HepG2 (cell line): ENCODE measurements at regions not wholly inside any gene's neighbourhood (a gene's known extent, or its start where the extent isn't known, plus 50 kb on each side); places are given as distances from the start of the nearest gene placed in this dataset.
A peak's percentile ranks its signal among the peaks of the same experiment; 100 is the strongest.

Experiments
- GLI4 ChIP-seq: sonication (generic); formaldehyde crosslinking; IDR thresholded peaks from 2 replicates; pipeline ENCODE4 v1.5.1; 2020; ENCODE audit warnings: missing genetic modification reagents, mild to moderate bottlenecking, moderate library complexity, borderline replicate concordance
- RAD21 ChIP-seq: fragments of 450-650 bp; formaldehyde crosslinking; IDR thresholded peaks from 2 replicates; pipeline ENCODE4 v1.5.0; 2020; ENCODE audit warnings: mild to moderate bottlenecking
- SNAPC2 ChIP-seq: sonication (generic); formaldehyde crosslinking; IDR thresholded peaks from 2 replicates; pipeline ENCODE4 v1.8.1; 2022; ENCODE audit warnings: mild to moderate bottlenecking, missing genetic modification reagents
- SP2 ChIP-seq: sonication (generic); formaldehyde crosslinking; IDR thresholded peaks from 2 replicates; pipeline ENCODE4 v1.5.1; 2020; ENCODE audit warnings: mild to moderate bottlenecking, missing genetic modification reagents
- ZBTB20 ChIP-seq: sonication (generic); formaldehyde crosslinking; IDR thresholded peaks from 2 replicates; pipeline ENCODE4 v1.8.1; 2023; ENCODE audit warnings: missing genetic modification reagents, low read depth, mild to moderate bottlenecking, borderline replicate concordance
- ZC3H4 ChIP-seq: sonication (generic); formaldehyde crosslinking; IDR thresholded peaks from 2 replicates; pipeline ENCODE4 v1.4.0; 2020; ENCODE audit warnings: missing genetic modification reagents, borderline replicate concordance
- ZEB1 ChIP-seq: IDR thresholded peaks from 2 replicates; pipeline ENCODE4 v1.6.1; 2012; ENCODE audit warnings: mild to moderate bottlenecking, low read depth, inconsistent platforms; ENCODE audit not compliant: insufficient replicate concordance
- ZMYM4 ChIP-seq: sonication (generic); formaldehyde crosslinking; IDR thresholded peaks from 2 replicates; pipeline ENCODE4 v1.8.1; 2023; ENCODE audit warnings: mild to moderate bottlenecking, missing genetic modification reagents
- ZNF264 ChIP-seq: sonication (generic); formaldehyde crosslinking; IDR thresholded peaks from 2 replicates; pipeline ENCODE4 v1.4.0; 2020; ENCODE audit warnings: missing genetic modification reagents
- ZNF672 ChIP-seq: sonication (generic); formaldehyde crosslinking; IDR thresholded peaks from 2 replicates; pipeline ENCODE4 v1.8.1; 2022; ENCODE audit warnings: missing genetic modification reagents
- ZNF75D ChIP-seq: sonication (generic); formaldehyde crosslinking; IDR thresholded peaks from 2 replicates; pipeline ENCODE4 v1.8.1; 2023; ENCODE audit warnings: missing genetic modification reagents, mild to moderate bottlenecking, borderline replicate concordance
- ZSCAN22 ChIP-seq: sonication (generic); formaldehyde crosslinking; IDR thresholded peaks from 2 replicates; pipeline ENCODE4 v1.4.0; 2020; ENCODE audit warnings: mild to moderate bottlenecking, missing genetic modification reagents
- TF ChIP-seq, protein P1 (sequence below): sonication (generic); formaldehyde crosslinking; IDR thresholded peaks from 2 replicates; pipeline ENCODE4 v1.9.0; 2021; ENCODE audit warnings: mild to moderate bottlenecking, missing genetic modification reagents
- TF ChIP-seq, protein P2 (sequence below): sonication (generic); formaldehyde crosslinking; IDR thresholded peaks from 2 replicates; pipeline ENCODE4 v1.4.0; 2020; ENCODE audit warnings: missing genetic modification reagents
- TF ChIP-seq, protein P3 (sequence below): sonication (generic); formaldehyde crosslinking; IDR thresholded peaks from 2 replicates; pipeline ENCODE4 v1.5.0; 2020; ENCODE audit warnings: missing genetic modification reagents
- TF ChIP-seq, protein P4 (sequence below): sonication (generic); formaldehyde crosslinking; IDR thresholded peaks from 2 replicates; pipeline ENCODE4 v1.4.0; 2020; ENCODE audit warnings: missing genetic modification reagents

DNA sequence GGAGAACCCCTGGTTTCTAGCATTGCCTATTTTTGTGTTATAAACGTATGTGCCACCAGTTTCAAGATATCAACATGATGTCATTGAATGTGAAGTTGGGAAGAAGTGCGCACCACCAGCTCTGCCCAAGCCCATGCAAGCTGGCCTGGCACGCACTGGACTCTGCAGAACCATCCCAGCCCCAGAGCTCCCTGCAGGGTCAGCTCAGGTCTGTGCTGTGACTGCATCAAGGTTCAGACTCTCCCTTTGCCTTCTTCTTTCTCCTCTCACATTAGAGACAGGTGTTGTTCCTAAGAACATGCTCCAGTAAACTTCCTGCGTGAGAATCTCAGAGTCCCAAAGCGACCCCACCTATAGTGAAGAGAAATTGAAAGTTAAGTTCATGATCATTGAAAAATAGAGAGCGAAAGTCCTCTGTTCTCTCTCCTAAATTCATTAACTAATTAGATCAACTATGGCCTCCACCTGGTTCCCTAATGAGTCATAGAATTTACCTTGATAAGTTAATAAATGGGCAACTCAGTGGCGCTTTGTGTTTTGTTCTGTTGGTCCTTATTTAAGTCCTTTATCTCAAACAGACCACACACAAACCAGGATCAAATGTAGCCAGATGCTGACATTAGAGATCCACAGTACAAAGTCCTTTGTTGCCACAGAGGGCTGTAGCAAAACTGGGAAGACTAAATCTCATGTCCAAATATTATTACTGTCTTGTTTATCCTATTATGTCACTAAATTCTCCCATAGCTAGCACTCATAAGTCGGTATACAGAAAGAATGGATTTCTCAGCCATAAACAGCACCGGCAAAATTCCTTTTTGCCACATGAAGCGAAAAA lies 432.3 kb downstream of the STK39 start (continued):
- TF ChIP-seq, protein P1, sequence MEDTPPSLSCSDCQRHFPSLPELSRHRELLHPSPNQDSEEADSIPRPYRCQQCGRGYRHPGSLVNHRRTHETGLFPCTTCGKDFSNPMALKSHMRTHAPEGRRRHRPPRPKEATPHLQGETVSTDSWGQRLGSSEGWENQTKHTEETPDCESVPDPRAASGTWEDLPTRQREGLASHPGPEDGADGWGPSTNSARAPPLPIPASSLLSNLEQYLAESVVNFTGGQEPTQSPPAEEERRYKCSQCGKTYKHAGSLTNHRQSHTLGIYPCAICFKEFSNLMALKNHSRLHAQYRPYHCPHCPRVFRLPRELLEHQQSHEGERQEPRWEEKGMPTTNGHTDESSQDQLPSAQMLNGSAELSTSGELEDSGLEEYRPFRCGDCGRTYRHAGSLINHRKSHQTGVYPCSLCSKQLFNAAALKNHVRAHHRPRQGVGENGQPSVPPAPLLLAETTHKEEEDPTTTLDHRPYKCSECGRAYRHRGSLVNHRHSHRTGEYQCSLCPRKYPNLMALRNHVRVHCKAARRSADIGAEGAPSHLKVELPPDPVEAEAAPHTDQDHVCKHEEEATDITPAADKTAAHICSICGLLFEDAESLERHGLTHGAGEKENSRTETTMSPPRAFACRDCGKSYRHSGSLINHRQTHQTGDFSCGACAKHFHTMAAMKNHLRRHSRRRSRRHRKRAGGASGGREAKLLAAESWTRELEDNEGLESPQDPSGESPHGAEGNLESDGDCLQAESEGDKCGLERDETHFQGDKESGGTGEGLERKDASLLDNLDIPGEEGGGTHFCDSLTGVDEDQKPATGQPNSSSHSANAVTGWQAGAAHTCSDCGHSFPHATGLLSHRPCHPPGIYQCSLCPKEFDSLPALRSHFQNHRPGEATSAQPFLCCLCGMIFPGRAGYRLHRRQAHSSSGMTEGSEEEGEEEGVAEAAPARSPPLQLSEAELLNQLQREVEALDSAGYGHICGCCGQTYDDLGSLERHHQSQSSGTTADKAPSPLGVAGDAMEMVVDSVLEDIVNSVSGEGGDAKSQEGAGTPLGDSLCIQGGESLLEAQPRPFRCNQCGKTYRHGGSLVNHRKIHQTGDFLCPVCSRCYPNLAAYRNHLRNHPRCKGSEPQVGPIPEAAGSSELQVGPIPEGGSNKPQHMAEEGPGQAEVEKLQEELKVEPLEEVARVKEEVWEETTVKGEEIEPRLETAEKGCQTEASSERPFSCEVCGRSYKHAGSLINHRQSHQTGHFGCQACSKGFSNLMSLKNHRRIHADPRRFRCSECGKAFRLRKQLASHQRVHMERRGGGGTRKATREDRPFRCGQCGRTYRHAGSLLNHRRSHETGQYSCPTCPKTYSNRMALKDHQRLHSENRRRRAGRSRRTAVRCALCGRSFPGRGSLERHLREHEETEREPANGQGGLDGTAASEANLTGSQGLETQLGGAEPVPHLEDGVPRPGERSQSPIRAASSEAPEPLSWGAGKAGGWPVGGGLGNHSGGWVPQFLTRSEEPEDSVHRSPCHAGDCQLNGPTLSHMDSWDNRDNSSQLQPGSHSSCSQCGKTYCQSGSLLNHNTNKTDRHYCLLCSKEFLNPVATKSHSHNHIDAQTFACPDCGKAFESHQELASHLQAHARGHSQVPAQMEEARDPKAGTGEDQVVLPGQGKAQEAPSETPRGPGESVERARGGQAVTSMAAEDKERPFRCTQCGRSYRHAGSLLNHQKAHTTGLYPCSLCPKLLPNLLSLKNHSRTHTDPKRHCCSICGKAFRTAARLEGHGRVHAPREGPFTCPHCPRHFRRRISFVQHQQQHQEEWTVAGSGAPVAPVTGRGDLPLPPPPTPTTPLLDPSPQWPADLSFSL (CRISPR knock-in tag): no peak; the same call in 1 of the 2 replicates
- TF ChIP-seq ZSCAN22 (CRISPR knock-in tag) (no peak), ZC3H4 (CRISPR knock-in tag) (no peak), GLI4 (CRISPR knock-in tag) (no peak), SNAPC2 (no peak; the same call in 1 of the 2 replicates), ZMYM4 (peak; percentile 93), RAD21 (0 out of 2 replicates have a peak, but pooled peaks have one; percentile 36), ZBTB20 (CRISPR knock-in tag) (peak; percentile 83), ZNF672 (CRISPR knock-in tag) (no peak), SP2 (CRISPR knock-in tag) (no peak), ZEB1 (peak; percentile 67), ZNF75D (CRISPR knock-in tag) (no peak), ZNF264 (peak; percentile 89)
- TF ChIP-seq, protein P2, sequence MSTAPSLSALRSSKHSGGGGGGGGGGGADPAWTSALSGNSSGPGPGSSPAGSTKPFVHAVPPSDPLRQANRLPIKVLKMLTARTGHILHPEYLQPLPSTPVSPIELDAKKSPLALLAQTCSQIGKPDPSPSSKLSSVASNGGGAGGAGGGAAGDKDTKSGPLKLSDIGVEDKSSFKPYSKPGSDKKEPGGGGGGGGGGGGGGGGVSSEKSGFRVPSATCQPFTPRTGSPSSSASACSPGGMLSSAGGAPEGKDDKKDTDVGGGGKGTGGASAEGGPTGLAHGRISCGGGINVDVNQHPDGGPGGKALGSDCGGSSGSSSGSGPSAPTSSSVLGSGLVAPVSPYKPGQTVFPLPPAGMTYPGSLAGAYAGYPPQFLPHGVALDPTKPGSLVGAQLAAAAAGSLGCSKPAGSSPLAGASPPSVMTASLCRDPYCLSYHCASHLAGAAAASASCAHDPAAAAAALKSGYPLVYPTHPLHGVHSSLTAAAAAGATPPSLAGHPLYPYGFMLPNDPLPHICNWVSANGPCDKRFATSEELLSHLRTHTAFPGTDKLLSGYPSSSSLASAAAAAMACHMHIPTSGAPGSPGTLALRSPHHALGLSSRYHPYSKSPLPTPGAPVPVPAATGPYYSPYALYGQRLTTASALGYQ (CRISPR knock-in tag): peak; percentile 96
- TF ChIP-seq, protein P3, sequence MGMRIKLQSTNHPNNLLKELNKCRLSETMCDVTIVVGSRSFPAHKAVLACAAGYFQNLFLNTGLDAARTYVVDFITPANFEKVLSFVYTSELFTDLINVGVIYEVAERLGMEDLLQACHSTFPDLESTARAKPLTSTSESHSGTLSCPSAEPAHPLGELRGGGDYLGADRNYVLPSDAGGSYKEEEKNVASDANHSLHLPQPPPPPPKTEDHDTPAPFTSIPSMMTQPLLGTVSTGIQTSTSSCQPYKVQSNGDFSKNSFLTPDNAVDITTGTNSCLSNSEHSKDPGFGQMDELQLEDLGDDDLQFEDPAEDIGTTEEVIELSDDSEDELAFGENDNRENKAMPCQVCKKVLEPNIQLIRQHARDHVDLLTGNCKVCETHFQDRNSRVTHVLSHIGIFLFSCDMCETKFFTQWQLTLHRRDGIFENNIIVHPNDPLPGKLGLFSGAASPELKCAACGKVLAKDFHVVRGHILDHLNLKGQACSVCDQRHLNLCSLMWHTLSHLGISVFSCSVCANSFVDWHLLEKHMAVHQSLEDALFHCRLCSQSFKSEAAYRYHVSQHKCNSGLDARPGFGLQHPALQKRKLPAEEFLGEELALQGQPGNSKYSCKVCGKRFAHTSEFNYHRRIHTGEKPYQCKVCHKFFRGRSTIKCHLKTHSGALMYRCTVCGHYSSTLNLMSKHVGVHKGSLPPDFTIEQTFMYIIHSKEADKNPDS (CRISPR knock-in tag): 0 out of 2 replicates have a peak, but pooled peaks have one; percentile 45
- TF ChIP-seq, protein P4, sequence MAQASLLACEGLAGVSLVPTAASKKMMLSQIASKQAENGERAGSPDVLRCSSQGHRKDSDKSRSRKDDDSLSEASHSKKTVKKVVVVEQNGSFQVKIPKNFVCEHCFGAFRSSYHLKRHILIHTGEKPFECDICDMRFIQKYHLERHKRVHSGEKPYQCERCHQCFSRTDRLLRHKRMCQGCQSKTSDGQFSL (CRISPR knock-in tag): no peak
